H1 (cell line): ENCODE measurements at regions not wholly inside any gene's neighbourhood (a gene's known extent, or its start where the extent isn't known, plus 50 kb on each side); places are given as distances from the start of the nearest gene placed in this dataset.

Experiments
- CTCF ChIA-PET: fragments of 300-600 bp; sonication (Branson Sonifier 250); formaldehyde crosslinking; loops from one replicate; lab custom pipeline; 2021; ENCODE audit not compliant: partially characterized antibody; lab: Charles Lee
- POLR2A ChIA-PET: fragments of 300-600 bp; sonication (Branson Sonifier 250); formaldehyde crosslinking; loops from one replicate; lab custom pipeline; 2021; ENCODE audit warnings: inconsistent platforms; ENCODE audit not compliant: partially characterized antibody; lab: Charles Lee
- DNase-seq, 2 experiments: peaks; one replicate each; pipeline versions ENCODE4 v3.0.0 to v3.0.0-alpha.2; 2010 to 2022; ENCODE audit warnings: low spot score in 2 of 2, low read depth in 1 of 2, mixed read lengths in 1 of 2
- FAIRE-seq: peaks from 2 replicates; lab custom pipeline; 2011; peaks lifted over from hg19 to GRCh38; lab: Jason Lieb, UNC
- H2AFZ ChIP-seq: 2 replicates; pipeline ENCODE4 v1.8.1; 2012; ENCODE audit warnings: low read length, inconsistent platforms
- H2AK5ac ChIP-seq: 2 replicates; pipeline ENCODE4 v1.6.1; 2013; ENCODE audit warnings: low read depth, low read length
- H2BK120ac ChIP-seq: replicated peaks from 2 replicates; pipeline ENCODE3; 2013; ENCODE audit warnings: low read depth, low read length, inconsistent platforms
- H2BK12ac ChIP-seq: 2 replicates; pipeline ENCODE4 v1.6.1; 2013; ENCODE audit warnings: low read depth, low read length
- H2BK15ac ChIP-seq: 2 replicates; pipeline ENCODE4 v1.6.1; 2013; ENCODE audit warnings: low read length
- H2BK20ac ChIP-seq: 2 replicates; pipeline ENCODE4 v1.6.1; 2013; ENCODE audit warnings: low read length
- H2BK5ac ChIP-seq: 2 replicates; pipeline ENCODE4 v1.6.1; 2013; ENCODE audit warnings: low read depth, low read length
- H3K14ac ChIP-seq: 2 replicates; pipeline ENCODE4 v1.6.1; 2013; ENCODE audit warnings: inconsistent platforms; ENCODE audit not compliant: insufficient read length
- H3K18ac ChIP-seq: 2 replicates; pipeline ENCODE4 v1.6.1; 2013; ENCODE audit warnings: low read length; ENCODE audit errors: extremely low read depth
- H3K23ac ChIP-seq: 2 replicates; pipeline ENCODE4 v1.6.1; 2013; ENCODE audit warnings: inconsistent platforms; ENCODE audit not compliant: insufficient read length
- H3K23me2 ChIP-seq: 2 replicates; pipeline ENCODE4 v1.6.1; 2013; ENCODE audit warnings: low read depth, low read length
- H3K27ac ChIP-seq: 2 replicates; pipeline ENCODE4 v1.6.1; 2011; ENCODE audit warnings: low read depth, low read length, inconsistent platforms
- H3K27me3 ChIP-seq, 4 experiments: replicated peaks in 1 of 4; 1 replicate in 1 of 4; 2 replicates in 3 of 4; pipeline versions ENCODE4 v1.6.1 to v1.8.1; 2011 to 2013; ENCODE audit warnings: low read length in 3 of 4, mild to moderate bottlenecking in 3 of 4, inconsistent platforms in 2 of 4, mixed read lengths in 2 of 4, moderate library complexity in 1 of 4; ENCODE audit not compliant: control insufficient read depth in 3 of 4, insufficient read depth in 3 of 4; ENCODE audit errors: extremely low read depth in 1 of 4
- H3K36me3 ChIP-seq, 4 experiments: 2 replicates each; pipeline versions ENCODE4 v1.6.1 to v1.8.1; 2011 to 2013; ENCODE audit warnings: mild to moderate bottlenecking in 4 of 4, low read length in 3 of 4, moderate library complexity in 2 of 4, control low read depth in 1 of 4, inconsistent platforms in 1 of 4; ENCODE audit not compliant: insufficient read depth in 4 of 4, control insufficient read depth in 2 of 4
- H3K4ac ChIP-seq: replicated peaks from 2 replicates; pipeline ENCODE3; 2013; ENCODE audit warnings: low read length, low read depth, mixed read lengths, inconsistent platforms; ENCODE audit not compliant: insufficient read length
- H3K4me1 ChIP-seq, 4 experiments: replicated peaks in 1 of 4; 1 replicate in 1 of 4; 2 replicates in 3 of 4; pipeline versions ENCODE4 v1.6.1 to v1.8.1; 2011 to 2013; ENCODE audit warnings: low read length in 3 of 4, inconsistent platforms in 2 of 4, mixed read lengths in 1 of 4; ENCODE audit not compliant: insufficient read depth in 4 of 4, control insufficient read depth in 3 of 4
- H3K4me2 ChIP-seq, 2 experiments: 2 replicates each; pipeline versions ENCODE4 v1.6.1 to v1.8.1; 2011 to 2013; ENCODE audit warnings: low read depth in 2 of 2, low read length in 2 of 2, control low read depth in 1 of 2, inconsistent platforms in 1 of 2, mild to moderate bottlenecking in 1 of 2; ENCODE audit not compliant: insufficient read depth in 1 of 2
- H3K4me3 ChIP-seq, 4 experiments: fragments of 200-600, 300-600 bp in 1 of 4; sonication (generic), shearing (Covaris generic), sonication (Bioruptor Twin) in 1 of 4; 2 replicates each; pipeline versions ENCODE4 v1.5.1 to v1.8.1; 2011 to 2016; ENCODE audit warnings: low read length in 4 of 4, low read depth in 3 of 4, control low read depth in 2 of 4, inconsistent platforms in 2 of 4, mild to moderate bottlenecking in 2 of 4, mixed read lengths in 1 of 4, moderate library complexity in 1 of 4; ENCODE audit not compliant: insufficient read depth in 2 of 4; ENCODE audit errors: extremely low read depth in 1 of 4
- H3K56ac ChIP-seq: replicated peaks from 2 replicates; pipeline ENCODE3; 2013; ENCODE audit warnings: low read depth, mild to moderate bottlenecking, mixed read lengths, low read length, inconsistent platforms; ENCODE audit not compliant: insufficient read length
- H3K79me1 ChIP-seq: 2 replicates; pipeline ENCODE4 v1.6.1; 2013; ENCODE audit warnings: low read depth, low read length, control low read depth
- H3K79me2 ChIP-seq, 2 experiments: 2 replicates each; pipeline versions ENCODE4 v1.6.1 to v1.8.1; 2012 to 2013; ENCODE audit warnings: low read length in 2 of 2, mild to moderate bottlenecking in 2 of 2, inconsistent platforms in 1 of 2; ENCODE audit not compliant: insufficient read depth in 2 of 2, control insufficient read depth in 1 of 2
- H3K9ac ChIP-seq, 4 experiments: replicated peaks in 1 of 4; 1 replicate in 1 of 4; 2 replicates in 3 of 4; pipeline versions ENCODE4 v1.6.1 to v1.8.1; 2011 to 2013; ENCODE audit warnings: low read depth in 3 of 4, low read length in 3 of 4, control low read depth in 2 of 4, mild to moderate bottlenecking in 2 of 4, moderate library complexity in 2 of 4, inconsistent platforms in 1 of 4; ENCODE audit errors: extremely low read depth in 1 of 4
- H3K9me3 ChIP-seq, 2 experiments: 2 replicates each; pipeline versions ENCODE4 v1.6.1 to v1.8.1; 2012 to 2013; ENCODE audit warnings: mild to moderate bottlenecking in 2 of 2, moderate library complexity in 2 of 2, control low read depth in 1 of 2, inconsistent platforms in 1 of 2, low read depth in 1 of 2, low read length in 1 of 2, mixed read lengths in 1 of 2; ENCODE audit not compliant: insufficient read depth in 2 of 2
- H4K20me1 ChIP-seq, 2 experiments: replicated peaks in 1 of 2; 2 replicates each; pipeline versions ENCODE3 to v1.8.1; 2011 to 2013; ENCODE audit warnings: inconsistent platforms in 2 of 2, low read length in 2 of 2, mild to moderate bottlenecking in 1 of 2; ENCODE audit not compliant: insufficient read depth in 2 of 2, control insufficient read depth in 1 of 2
- H4K5ac ChIP-seq: 2 replicates; pipeline ENCODE4 v1.6.1; 2013; ENCODE audit warnings: low read length, low read depth, mixed read lengths, inconsistent platforms; ENCODE audit not compliant: insufficient read length
- H4K8ac ChIP-seq: 2 replicates; pipeline ENCODE4 v1.8.0; 2013; ENCODE audit warnings: mild to moderate bottlenecking, moderate library complexity, low read length, inconsistent platforms; ENCODE audit not compliant: insufficient read depth; ENCODE audit errors: extremely low read depth
- H4K91ac ChIP-seq: replicated peaks from 2 replicates; pipeline ENCODE3; 2013; ENCODE audit warnings: low read length, mixed read lengths, inconsistent platforms; ENCODE audit not compliant: insufficient read length
- JUND ChIP-seq: IDR thresholded peaks from 2 replicates; pipeline ENCODE4 v1.6.1; 2011; ENCODE audit warnings: mild to moderate bottlenecking, improper control_type of control experiment, low read length
- RAD21 ChIP-seq, 2 experiments: IDR thresholded peaks in 1 of 2; conservative IDR thresholded peaks in 1 of 2; 2 replicates each; pipeline ENCODE4 v1.6.1; 2011; ENCODE audit warnings: low read depth in 2 of 2, low read length in 2 of 2, improper control_type of control experiment in 1 of 2, inconsistent platforms in 1 of 2, mild to moderate bottlenecking in 1 of 2, moderate library complexity in 1 of 2
- WGBS, 2 experiments: shearing (Covaris generic) in 1 of 2; methylation state at CpG; one replicate each; pipeline versions ENCODE4 v1.1.6 to v1.1.7; 2013 to 2015; ENCODE audit warnings: low lambda C conversion rate in 2 of 2, mixed read lengths in 2 of 2, inconsistent platforms in 1 of 2, low coverage in 1 of 2, missing lambda C conversion rate in 1 of 2; ENCODE audit not compliant: insufficient replicate concordance in 2 of 2, insufficient coverage in 1 of 2, insufficient read length in 1 of 2; ENCODE audit errors: extremely low coverage in 1 of 2, missing lambda C conversion rate in 1 of 2; 5-methylcytosine and 5-hydroxymethylcytosine counted together

- Histone ChIP-seq H3K9me3 (no peaks in the 10 kb centered on the region), H3K27me3 (no peaks in the 10 kb centered on the region; a peak in 1 of 7 replicates), H4K5ac (no peak overlapping the region), H3K18ac (no peak overlapping the region), H3K79me2 (no peaks in the 10 kb centered on the region), H2BK5ac (no peak overlapping the region), H3K4me1 (peaks cover 5 to 9% (median 8%) of the 10 kb centered on the region in 4 experiments; a peak in 5 of 7 replicates), H3K4me3 (peak overlapping the region in 2 of 4 experiments; percentile 3 to 24; a peak in 2 of 8 replicates), H2AK5ac (no peak overlapping the region), H4K8ac (no peak overlapping the region), H4K91ac (peak overlapping the region; percentile 67), H3K79me1 (no peaks in the 10 kb centered on the region), H2BK120ac (no peak overlapping the region), H3K4ac (no peak overlapping the region), H3K4me2 (peak overlapping the region; percentile 25 to 52; a peak in 2 of 4 replicates), H3K36me3 (no peaks in the 10 kb centered on the region), H2BK20ac (no peak overlapping the region), H3K23ac (no peak overlapping the region), H2AFZ (peak overlapping the region; percentile 86; the same call in 1 of the 2 replicates), H3K56ac (no peak overlapping the region), H3K14ac (no peak overlapping the region), H4K20me1 (no peaks in the 10 kb centered on the region), H2BK15ac (no peak overlapping the region), H3K27ac (no peak overlapping the region), H3K9ac (no peak overlapping the region), H2BK12ac (no peak overlapping the region), H3K23me2 (no peaks in the 10 kb centered on the region)
- CTCF ChIA-PET: interaction anchor here (0.8 to 1.6 kb wide), 6 partner anchors 17 to 820 kb away, joined by 3 to 6 read pairs (median 4); no protein-coding TSS in a partner anchor
- 58% methylated on average over 8 of the region's 11 CpGs; no CpG with 5 or more reads in 1 of the 2 experiments for WGBS, 2 experiments
- FAIRE-seq (peak; percentile 78), DNase-seq (peak; percentile 25 to 65)
- TF ChIP-seq RAD21 (IDR thresholded peaks at IDR 0.05 in 1 of 2, conservative IDR thresholded peaks at IDR 0.05 in 1 of 2; ENCODE audit: low read depth in 2 of 2, low read length in 2 of 2): peak in 1 of 2 experiments; percentile 1; a peak in 1 of 4 replicates
- no peak for TF ChIP-seq JUND
- POLR2A ChIA-PET: interaction anchor here (1.6 kb wide), 1 partner anchor 112 kb away, joined by 3 read pairs; the partner anchor contains the start of gene ZC3H12A
Measured at GRCh38 chr1:37362594-37363385, 111.6 kb upstream of the ZC3H12A start.
